ENCODE measurements at regions not wholly inside any gene's neighbourhood (a gene's known extent, or its start where the extent isn't known, plus 50 kb on each side); places are given as distances from the start of the nearest gene placed in this dataset.

DNA sequence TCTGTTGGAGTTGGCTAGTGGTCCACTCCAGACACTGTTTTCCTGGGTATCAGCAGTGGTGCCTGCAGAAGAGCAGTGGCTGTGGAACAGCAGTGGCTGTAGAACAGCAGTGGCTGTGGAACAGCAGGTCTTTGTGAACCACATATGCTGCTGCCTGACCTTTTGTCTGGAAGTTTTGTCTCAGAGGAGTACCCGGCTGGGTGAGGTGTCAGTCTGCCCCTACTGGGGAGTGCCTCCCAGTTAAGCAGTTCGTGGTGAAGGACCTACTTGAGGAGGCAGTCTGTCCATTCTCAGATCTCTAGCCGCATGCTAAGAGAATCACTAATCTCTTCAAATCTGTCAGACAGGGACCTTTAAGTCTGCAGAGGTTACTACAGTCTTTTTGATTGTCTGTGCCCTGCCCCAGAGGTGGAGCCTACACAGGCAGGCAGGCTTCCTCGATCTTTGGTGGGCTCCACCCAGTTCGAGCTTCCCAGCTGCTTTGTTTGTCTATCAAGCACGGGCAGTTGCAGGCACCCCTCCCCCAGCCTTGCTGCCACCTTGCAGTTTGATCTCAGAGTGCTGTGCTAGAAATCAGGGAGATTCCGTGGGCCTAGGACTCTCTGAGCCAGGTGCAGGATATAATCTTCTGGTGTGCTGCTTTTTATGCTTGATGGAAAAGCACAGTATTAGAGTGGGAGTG is 89.1 kb upstream of the TRIM48 start:
- no peak overlapping the region for H3K27ac Mint-ChIP-seq
- ATAC-seq (no peak), DNase-seq (ENCODE audit: low spot score in 2 of 2) (peak in 1 of 2 donors; percentile 9)
- peaks cover 22 to 26% of the 10 kb centered on the region in 2 donors for H3K9me3 Mint-ChIP-seq
- H3K36me3 Mint-ChIP-seq = peaks cover 15 to 49% of the 10 kb centered on the region in 2 donors

All from activated naive CD4-positive, alpha-beta T cell treated with anti-CD3 and anti-CD28 coated beads, Interleukin-2, amount 50 U/mL, for 72 hours (primary cell).